ENCODE measurements at regions not wholly inside any gene's neighbourhood (a gene's known extent, or its start where the extent isn't known, plus 50 kb on each side); places are given as distances from the start of the nearest gene placed in this dataset.

DNA sequence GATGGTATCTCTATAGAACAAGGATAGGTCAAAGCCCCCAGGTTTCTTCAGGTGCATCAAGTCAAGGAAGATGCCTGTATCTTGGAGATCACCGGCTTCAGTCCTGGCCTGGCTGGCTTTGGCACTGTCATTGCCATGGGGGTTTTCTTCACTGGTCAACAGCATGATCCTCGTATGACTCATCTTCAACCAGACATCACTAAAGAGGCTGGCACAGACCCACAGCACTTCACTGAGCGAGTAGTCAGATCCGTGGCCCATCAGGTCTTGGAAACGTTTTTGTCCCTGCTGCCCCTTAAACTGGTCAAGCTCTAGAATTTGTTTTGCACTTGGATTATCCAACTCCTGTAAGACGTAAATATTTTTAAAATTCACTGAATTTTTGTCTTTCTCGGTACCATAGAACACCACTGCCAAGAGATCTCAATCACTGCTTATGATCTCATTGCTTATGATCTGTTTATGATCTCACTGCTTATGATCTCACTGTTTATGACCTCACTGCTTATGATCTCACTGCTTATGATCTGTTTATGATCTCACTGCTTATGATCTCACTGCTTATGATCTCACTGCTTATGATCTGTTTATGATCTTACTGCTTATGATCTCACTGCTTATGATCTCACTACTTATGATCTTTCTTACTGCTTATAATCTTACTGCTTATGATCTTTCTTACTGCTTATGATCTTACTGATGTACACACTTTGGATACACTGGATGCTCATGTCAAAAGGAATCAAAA is 135.2 kb downstream of the CYP26A1 start:
- Histone ChIP-seq H3K27me3 (ENCODE audit: control insufficient read depth, insufficient read depth, low read length) (no peaks in the 10 kb centered on the region), H3K36me3 (ENCODE audit: control insufficient read depth, insufficient read depth, low read length) (no peaks in the 10 kb centered on the region), H3K4me3 (ENCODE audit: low read depth, low read length) (no peak overlapping the region)
- DNase-seq (ENCODE audit: low read depth): no peak
- CTCF ChIA-PET: no interaction called here
- POLR2A ChIA-PET: no interaction called here
- TF ChIP-seq, protein P1, sequence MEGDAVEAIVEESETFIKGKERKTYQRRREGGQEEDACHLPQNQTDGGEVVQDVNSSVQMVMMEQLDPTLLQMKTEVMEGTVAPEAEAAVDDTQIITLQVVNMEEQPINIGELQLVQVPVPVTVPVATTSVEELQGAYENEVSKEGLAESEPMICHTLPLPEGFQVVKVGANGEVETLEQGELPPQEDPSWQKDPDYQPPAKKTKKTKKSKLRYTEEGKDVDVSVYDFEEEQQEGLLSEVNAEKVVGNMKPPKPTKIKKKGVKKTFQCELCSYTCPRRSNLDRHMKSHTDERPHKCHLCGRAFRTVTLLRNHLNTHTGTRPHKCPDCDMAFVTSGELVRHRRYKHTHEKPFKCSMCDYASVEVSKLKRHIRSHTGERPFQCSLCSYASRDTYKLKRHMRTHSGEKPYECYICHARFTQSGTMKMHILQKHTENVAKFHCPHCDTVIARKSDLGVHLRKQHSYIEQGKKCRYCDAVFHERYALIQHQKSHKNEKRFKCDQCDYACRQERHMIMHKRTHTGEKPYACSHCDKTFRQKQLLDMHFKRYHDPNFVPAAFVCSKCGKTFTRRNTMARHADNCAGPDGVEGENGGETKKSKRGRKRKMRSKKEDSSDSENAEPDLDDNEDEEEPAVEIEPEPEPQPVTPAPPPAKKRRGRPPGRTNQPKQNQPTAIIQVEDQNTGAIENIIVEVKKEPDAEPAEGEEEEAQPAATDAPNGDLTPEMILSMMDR (IDR thresholded peaks at IDR 0.05; ENCODE audit: insufficient read depth, low read depth, low read length): no peak

DNA sequence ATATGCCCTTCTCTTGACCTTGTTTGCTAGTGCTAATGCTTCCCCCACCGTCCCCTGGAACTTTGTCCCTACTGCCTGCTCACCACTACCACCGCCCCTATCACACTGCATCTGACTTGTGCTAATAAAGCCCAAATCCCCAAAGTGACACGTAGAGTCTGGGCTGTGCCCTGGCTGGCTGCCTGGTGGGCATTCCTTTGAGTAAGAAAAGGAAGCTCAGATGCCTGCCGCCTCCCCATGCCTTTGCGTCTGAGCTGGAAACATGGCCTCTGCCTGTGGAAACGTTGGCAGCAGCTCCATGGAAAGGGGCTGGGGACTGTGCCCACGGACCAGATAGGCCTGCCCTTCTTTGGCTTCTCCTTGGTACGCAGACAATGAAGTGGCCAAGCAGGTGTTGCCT is 138.3 kb downstream of the CYP26A1 start:
- CTCF ChIA-PET: no interaction called here
- no peaks in the 10 kb centered on the region for H3K36me3 ChIP-seq (ENCODE audit: control insufficient read depth, insufficient read depth, low read length)
- DNase-seq (ENCODE audit: low read depth): no peak
- POLR2A ChIA-PET: no interaction called here
- TF ChIP-seq, protein P1 (IDR thresholded peaks at IDR 0.05; ENCODE audit: insufficient read depth, low read depth, low read length): no peak
- no peaks in the 10 kb centered on the region; the same call in 1 of the 2 replicates for H3K27me3 ChIP-seq (ENCODE audit: control insufficient read depth, insufficient read depth, low read length)
- H3K4me3 ChIP-seq (ENCODE audit: low read depth, low read length): no peak overlapping the region

DNA sequence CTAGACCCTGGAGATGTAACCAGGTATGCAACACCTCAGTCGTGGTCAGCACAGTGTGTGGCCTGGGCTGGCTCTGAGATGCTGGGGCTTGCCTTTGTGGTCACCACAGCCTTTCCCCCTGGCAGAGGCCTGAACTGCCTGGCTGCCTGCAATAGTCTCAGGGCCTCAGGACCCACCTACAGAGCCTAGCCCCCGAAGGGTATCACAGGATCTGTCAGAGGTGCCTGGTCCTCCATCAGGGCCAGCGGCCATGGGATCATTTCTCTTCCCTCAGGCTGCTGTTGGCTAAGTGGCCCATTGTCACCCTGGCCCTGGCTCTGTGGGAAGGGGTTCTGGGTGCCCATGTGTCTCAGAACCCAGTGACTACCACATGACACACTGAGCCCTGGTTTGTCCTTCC is 141.6 kb downstream of the CYP26A1 start:
- DNase-seq (ENCODE audit: low read depth): no peak
- no peaks in the 10 kb centered on the region; the same call in 1 of the 2 replicates for H3K27me3 ChIP-seq (ENCODE audit: control insufficient read depth, insufficient read depth, low read length)
- H3K36me3 ChIP-seq (ENCODE audit: control insufficient read depth, insufficient read depth, low read length): no peaks in the 10 kb centered on the region
- CTCF ChIA-PET: no interaction called here
- TF ChIP-seq, protein P1 (IDR thresholded peaks at IDR 0.05; ENCODE audit: insufficient read depth, low read depth, low read length): no peak
- POLR2A ChIA-PET: no interaction called here
- no peak overlapping the region for H3K4me3 ChIP-seq (ENCODE audit: low read depth, low read length)

DNA sequence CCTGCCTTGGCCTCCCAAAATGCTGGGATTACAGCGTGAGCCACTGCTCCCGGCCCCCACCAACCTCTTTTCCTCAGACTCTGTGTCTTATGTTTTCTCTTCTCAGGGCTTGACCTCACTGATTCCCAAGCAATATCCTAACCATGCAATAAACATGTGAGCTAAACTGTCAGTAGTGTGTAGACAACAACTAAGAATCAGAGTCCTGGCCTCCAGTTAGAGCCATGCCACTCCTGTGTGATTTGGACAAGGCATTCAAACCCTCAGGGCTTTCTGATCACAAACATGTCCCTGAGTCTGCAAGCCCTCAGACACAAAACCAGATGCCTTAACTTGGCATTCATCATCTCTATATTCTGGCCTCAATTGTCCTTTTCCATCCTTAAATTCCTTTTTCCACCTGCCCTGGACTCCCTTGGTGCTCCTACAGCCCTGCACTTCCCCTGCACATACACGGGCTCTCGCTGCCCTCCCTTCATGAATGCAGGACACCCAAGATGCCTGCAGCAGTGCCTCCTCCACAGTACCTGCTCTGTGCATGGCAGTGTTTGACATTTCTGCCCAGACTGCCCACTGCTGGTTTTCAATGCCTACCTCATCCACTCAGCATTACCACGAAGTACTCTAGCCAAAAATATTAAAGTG is 142.8 kb downstream of the CYP26A1 start:
- ChIA-PET POLR2A (no interaction called here), CTCF (no interaction called here)
- TF ChIP-seq, protein P1 (IDR thresholded peaks at IDR 0.05; ENCODE audit: insufficient read depth, low read depth, low read length): no peak
- H3K27me3 ChIP-seq (ENCODE audit: control insufficient read depth, insufficient read depth, low read length): no peaks in the 10 kb centered on the region; the same call in 1 of the 2 replicates
- no peak overlapping the region for H3K4me3 ChIP-seq (ENCODE audit: low read depth, low read length)
- H3K36me3 ChIP-seq (ENCODE audit: control insufficient read depth, insufficient read depth, low read length): no peaks in the 10 kb centered on the region
- no peak for DNase-seq (ENCODE audit: low read depth)

DNA sequence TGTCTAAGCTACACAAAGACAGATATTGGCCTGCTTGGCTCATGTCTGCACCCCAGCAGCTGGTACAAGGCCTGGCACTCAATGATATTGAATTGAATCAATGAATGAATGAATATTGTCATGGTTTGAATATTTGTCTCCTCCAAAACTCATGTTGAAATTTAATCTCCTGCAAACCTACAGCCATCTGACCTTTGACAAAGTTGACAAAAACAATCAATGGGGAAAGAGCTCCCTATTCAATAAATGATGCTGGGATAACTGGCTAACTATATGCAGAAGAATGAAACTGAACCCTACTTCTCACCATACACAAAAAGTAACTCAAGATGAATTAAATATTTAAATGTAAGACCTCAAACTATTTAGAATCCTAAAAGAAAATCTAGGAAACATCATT is 144.7 kb downstream of the CYP26A1 start:
- ChIA-PET POLR2A (no interaction called here), CTCF (interaction anchor here (0.6 kb wide), 1 partner anchor 9 kb away, joined by 3 read pairs; no protein-coding TSS in a partner anchor)
- Histone ChIP-seq H3K4me3 (ENCODE audit: low read depth, low read length) (no peak overlapping the region), H3K36me3 (ENCODE audit: control insufficient read depth, insufficient read depth, low read length) (no peaks in the 10 kb centered on the region), H3K27me3 (ENCODE audit: control insufficient read depth, insufficient read depth, low read length) (peaks cover 1% of the 10 kb centered on the region; the same call in 1 of the 2 replicates)
- TF ChIP-seq, protein P1 (IDR thresholded peaks at IDR 0.05; ENCODE audit: insufficient read depth, low read depth, low read length): no peak
- no peak for DNase-seq (ENCODE audit: low read depth)

Measured in BJ (cell line).